SHP77 treated with DMSO at 0.1 percent for 48 hours (cell line): ENCODE measurements at regions not wholly inside any gene's neighbourhood (a gene's known extent, or its start where the extent isn't known, plus 50 kb on each side); places are given as distances from the start of the nearest gene placed in this dataset.

Experiments
- DNase-seq: peaks from one replicate; lab custom pipeline; 2025; lab: John Stamatoyannopoulos, UW

- DNase-seq, result no peak
Measured at GRCh38 chr1:219472596-219472995, 140.3 kb downstream of the ZC3H11B start.

- no peak for DNase-seq
Measured at GRCh38 chr1:219467524-219467923, 145.4 kb downstream of the ZC3H11B start.

GRCh38 chr1:219466766-219467165 is 146.1 kb downstream of the ZC3H11B start:
- DNase-seq, result no peak

- DNase-seq, result no peak
Measured at GRCh38 chr1:219465212-219466093, 147.5 kb downstream of the ZC3H11B start.

- DNase-seq, result no peak
Measured at GRCh38 chr1:219463636-219464035, 149.3 kb downstream of the ZC3H11B start.

GRCh38 chr1:219461981-219462400 is 150.9 kb downstream of the ZC3H11B start:
- DNase-seq, result no peak

- DNase-seq, result no peak
Measured at GRCh38 chr1:219460896-219461815, 151.7 kb downstream of the ZC3H11B start.

- DNase-seq, result no peak
Measured at GRCh38 chr1:219460081-219460895, 152.6 kb downstream of the ZC3H11B start.

- DNase-seq, result no peak
Measured at GRCh38 chr1:219459351-219460080, 153.4 kb downstream of the ZC3H11B start.

- DNase-seq, result no peak
Measured at GRCh38 chr1:219446288-219446687, 166.6 kb downstream of the ZC3H11B start.

- DNase-seq, result no peak
Measured at GRCh38 chr1:219445864-219446263, 167.0 kb downstream of the ZC3H11B start.

GRCh38 chr1:219444474-219444873 is 168.4 kb downstream of the ZC3H11B start:
- no peak for DNase-seq

- no peak for DNase-seq
Measured at GRCh38 chr1:219443763-219444162, 169.1 kb downstream of the ZC3H11B start.

- no peak for DNase-seq
Measured at GRCh38 chr1:219442611-219443061, 170.3 kb downstream of the ZC3H11B start.

GRCh38 chr1:219441884-219442283 is 171.0 kb downstream of the ZC3H11B start:
- no peak for DNase-seq

- DNase-seq, result no peak
Measured at GRCh38 chr1:219439376-219439775, 173.5 kb downstream of the ZC3H11B start.

- no peak for DNase-seq
Measured at GRCh38 chr1:219438386-219438785, 174.5 kb downstream of the ZC3H11B start.

- DNase-seq, result no peak
Measured at GRCh38 chr1:219434923-219435297, 178.0 kb downstream of the ZC3H11B start.

- no peak for DNase-seq
Measured at GRCh38 chr1:219434285-219434922, 178.5 kb downstream of the ZC3H11B start.

- DNase-seq, result no peak
Measured at GRCh38 chr1:219433496-219434131, 179.3 kb downstream of the ZC3H11B start.
